GM21737 (cell line): ENCODE measurements at regions not wholly inside any gene's neighbourhood (a gene's known extent, or its start where the extent isn't known, plus 50 kb on each side); places are given as distances from the start of the nearest gene placed in this dataset.

Source experiments
- ATAC-seq: cut with Tn5 transposase; IDR thresholded peaks from one replicate; pipeline ENCODE4 v1.9.1; 2021; ENCODE audit warnings: mild to moderate bottlenecking, moderate library complexity; ENCODE audit not compliant: unreplicated experiment

DNA sequence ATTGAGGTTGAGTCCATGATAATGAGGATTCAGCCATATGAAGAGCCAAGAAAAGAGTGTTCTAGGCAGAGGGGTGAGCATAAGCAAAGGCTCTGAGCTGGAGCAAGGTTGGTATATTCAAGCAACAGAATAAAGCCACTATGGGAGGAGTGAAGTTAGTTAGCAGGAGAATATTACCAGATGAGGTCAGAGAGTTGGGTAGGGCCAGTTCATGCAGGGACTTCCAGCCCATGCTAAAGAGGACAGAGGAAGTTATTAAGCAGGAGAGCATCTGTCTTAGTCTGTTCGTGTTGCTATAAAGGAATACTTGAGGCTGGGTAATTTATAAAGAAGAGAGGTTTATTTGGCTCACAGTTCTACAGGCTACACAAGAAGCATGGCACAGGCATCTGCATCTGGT lies 57.1 kb upstream of the ATG10 start:
- no peak for ATAC-seq

DNA sequence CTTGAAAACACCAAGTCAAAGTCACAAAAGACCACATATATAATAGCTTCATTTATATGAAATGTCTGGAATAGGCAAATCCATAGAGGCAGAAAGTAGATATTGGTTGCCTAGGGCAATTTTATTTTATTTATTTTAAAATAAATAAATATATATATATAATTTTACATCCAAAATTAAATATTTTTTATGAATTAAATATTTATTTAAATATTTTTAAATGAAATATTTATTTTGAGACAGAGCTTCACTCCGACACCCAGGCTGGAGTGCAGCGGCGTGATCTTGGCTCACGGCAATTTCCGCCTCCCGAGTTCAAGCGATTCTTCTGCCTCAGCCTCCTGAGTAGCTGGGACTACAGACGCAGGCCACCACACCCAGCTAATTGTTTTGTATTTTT lies 58.9 kb upstream of the ATG10 start:
- ATAC-seq: no peak

DNA sequence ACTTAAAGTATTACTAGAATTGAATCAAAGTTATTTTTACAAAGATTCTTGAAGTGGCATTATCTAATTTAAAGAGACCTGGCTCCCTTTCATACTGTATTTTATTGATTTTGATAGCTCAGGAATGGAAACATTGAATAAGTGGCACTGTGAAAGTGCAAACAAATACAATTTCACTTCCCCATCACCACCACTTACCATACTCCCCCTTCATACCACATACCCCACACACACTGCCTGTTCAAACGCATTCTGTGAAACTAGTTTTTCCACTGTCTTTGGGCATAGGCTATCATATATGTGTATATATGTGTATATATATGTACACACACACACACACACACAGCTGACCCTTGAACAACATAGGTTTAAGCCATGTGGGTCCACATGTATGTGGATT lies 62.1 kb upstream of the ATG10 start:
- ATAC-seq: no peak

DNA sequence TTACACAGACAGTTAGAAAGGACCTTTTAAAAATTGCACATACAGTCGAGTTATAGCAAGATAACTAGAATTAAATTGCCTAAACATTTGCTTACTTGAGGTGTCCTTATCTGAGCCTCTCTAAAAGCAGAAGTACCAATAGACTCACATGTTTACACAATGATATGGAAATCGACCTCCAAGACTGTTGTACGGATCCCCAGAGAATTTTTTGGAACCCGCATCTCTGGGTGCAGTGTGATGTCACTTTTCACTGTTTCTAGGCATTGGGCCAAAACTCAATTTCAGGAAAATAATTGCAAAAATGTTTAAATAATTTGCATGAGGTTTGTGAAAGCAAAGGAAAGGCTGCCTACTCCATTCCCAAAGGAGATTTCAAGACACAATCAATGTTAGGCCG lies 63.1 kb upstream of the ATG10 start:
- no peak for ATAC-seq

DNA sequence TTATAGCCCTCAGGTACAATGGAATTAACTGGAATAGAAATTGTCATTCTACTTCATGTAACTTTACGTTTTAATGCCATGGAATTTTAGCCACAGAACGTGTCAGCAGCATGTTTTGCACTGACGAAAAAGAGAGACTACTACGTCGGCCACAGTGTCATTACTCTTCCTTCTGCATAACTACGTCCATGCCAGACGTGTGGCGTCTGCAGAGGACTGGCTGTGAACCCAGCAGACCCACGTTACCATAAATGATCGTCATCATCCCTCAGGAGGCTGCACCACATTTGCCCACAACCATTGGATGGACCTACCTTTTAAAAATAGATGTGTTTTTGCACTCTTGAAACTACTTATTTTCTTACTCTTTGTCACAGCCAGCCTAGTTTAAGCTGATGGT lies 63.8 kb upstream of the ATG10 start:
- no peak for ATAC-seq

DNA sequence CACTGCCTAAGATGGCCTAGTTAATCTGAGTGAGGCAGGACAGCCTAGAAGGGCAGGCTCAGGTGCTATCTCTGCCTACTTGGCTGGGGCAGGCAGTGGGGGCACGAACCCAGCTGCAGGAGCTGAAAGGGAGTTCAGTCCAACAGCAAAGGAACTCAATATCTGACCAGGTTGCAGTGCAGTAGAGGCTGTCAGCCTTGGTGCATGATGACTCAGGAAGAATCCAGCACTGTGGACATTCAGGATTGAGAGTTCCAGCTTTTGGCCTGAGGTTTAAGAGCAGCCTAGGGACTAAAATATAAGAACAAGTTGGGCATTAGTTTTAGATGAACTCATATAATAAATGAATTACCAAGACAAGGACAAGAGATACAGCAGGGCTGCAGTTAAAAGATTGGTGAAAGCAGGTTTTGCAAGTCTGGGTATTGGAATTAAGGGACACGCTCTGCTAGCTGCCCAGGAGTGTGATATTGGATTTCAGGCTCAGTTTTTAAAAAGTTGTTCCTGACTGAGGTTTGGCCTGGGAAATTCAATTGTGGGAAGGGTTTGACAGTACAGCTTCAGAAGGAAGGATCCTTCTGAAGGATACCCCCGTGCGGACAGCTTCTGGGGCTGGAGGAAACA lies 64.7 kb upstream of the ATG10 start:
- ATAC-seq: no peak

DNA sequence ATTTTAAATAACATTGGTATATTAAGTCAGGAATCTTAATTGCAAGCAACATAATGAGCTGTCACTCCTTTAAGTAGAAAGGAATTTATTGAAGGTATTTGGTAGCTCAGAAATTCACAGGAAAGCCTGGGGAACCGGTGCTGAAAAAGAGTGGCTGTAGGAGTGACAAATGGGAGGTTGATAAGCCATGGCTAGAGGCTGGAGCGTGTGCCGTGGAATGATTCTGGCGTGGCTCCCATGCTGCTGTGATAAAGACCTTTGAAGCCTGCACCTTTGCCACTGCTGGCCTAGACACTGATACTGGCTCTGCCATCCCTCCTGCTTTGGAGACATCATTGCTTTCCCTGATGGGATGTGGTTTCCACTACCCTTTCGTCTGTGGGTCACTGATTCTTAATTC lies 65.7 kb upstream of the ATG10 start:
- ATAC-seq: no peak

DNA sequence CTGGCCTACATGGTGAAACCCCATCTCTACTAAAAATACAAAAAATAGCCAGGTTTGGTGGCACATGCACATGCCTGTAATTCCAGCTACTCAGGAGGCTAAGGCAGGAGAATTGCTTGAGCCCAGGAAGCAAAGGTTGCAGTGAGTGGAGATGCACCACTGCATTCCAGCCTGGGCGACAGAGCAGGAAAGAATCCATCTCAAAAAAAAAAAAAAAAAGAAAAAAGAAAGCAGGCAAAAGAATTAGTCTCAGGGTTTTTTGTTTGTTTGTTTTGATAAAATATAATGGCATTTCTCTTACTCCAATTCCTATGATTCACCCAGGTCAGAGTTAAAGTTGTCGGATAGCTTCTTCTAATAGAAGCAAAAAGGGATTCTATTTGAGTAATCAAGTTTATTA lies 67.0 kb upstream of the ATG10 start:
- ATAC-seq: no peak

DNA sequence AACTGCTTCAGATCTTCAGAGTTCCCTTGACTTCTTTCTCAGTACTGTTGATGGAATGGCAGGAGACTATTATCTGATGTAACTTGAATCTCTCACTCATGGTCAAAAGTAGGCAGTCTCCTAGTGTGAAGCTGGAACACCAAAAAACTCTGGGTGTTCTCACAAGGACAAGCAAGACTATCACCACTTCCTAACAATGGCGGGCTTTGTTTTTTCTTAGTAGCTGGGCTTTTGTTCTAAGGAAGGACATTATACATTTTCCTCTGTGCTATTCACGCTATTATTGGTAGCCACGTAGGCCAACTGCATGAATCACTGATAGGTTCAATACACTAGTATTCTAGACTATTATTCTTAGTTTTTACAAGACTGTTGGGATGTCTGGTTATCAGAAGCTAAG lies 67.7 kb upstream of the ATG10 start:
- ATAC-seq: no peak

DNA sequence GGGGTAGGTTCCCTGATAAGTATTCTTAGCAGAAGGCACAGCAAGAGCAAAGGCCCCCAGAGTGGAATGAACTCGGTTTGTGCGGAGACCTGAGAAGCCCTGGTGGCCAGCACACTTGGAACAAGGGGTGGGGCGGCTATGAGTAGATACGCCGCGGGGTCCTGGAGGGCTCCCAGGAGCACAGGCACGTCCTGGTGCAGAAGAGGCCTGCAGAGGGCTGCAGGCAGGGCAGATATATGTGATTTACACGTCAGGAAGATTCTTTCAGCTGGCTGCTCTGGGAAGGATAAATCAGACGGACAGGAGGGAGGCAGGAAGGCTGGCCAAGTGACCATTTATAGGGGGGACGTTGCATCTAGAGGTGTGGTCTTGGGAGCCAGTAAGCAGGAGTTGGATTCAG lies 70.2 kb upstream of the ATG10 start:
- ATAC-seq: no peak

DNA sequence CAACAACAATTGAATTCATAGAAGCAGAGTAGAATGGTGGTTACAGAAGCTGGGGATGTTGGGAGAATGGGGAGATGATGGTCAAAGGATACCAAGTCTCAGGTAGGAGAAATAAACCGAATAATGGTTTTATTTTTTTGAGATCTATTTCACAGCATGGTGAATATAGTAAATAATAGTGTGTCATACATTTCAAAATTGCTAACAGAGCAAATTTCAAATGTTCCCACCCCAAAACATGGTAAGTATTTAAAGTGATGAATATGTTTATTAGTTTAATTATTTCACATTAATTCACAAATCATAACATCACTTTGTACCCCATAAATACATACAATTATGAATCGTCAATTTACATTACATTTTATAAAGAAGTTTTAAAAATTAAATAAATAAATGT lies 72.7 kb upstream of the ATG10 start:
- ATAC-seq: no peak

DNA sequence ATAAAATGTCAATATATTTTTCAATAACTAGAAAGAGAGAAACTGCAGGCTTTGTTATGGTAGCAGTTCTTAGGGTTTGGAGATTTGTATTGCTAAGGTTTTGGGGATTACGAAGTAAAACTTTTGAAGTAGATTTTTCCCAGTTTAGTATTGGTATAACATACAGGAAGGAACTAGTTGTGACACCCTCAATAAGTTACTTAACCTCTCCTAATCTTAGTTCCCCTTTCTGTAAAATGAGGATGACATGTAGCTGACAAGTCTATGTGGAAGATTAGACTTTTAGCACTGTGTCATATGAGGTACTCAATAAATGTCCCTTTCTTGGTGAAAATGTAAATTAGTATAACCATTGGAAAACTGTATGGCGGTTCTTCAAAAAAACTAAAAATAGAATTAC lies 73.4 kb upstream of the ATG10 start:
- ATAC-seq: no peak

DNA sequence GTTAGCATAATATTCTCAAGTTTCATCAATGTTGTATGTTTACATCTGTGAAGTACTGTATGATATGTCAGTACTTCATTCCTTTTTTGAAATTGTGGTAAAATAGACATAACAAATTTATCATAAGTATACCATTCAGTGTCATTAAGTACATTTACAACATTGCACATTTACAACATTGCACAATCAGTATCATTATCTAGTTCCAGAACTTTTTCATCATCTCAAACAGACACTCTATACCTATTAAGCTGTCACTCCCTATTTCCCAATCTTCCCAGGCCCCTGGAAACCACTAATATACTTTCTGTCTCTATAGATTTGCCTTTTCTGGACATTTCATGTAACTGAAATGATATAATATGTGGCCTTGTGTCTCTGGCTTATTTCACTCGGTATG lies 75.1 kb upstream of the ATG10 start:
- ATAC-seq: no peak

DNA sequence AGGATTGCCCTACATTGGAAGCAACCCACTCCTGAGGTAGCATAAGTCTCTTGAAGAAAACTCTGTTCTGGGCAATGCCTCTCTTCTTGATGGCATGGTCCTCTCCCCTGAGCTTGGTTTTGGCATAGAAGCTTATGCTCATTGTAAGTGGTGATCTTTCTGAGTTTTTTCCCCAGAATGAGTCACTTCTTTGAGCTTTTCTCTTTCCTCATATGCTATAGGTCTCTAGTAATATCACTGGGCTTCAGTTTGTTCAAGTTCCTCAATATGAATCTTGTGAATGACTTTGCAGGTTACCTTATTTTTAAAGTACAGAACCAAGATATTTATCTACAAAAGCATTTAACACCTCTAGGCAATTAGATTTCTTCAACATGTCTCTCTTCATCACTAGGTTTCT lies 76.5 kb upstream of the ATG10 start:
- no peak for ATAC-seq

DNA sequence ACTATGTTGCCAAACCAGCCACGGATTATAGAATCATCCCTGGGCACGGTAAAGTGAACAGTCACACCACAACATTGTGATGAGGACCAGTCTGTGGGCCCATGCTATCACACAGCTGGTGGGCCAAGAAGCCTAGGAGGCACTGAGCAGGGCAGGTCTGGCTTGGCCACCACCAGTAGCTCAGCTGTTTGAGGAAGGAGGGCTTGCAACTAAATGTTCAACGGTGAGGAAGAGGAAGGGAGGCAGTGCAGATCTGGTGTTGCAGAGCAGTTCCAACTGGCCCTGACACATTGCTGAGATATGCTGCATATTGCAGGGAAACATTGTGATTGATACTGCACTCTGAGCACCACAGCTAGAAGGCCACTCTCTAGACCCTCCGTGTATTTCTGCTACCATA lies 77.9 kb upstream of the ATG10 start:
- ATAC-seq: no peak

DNA sequence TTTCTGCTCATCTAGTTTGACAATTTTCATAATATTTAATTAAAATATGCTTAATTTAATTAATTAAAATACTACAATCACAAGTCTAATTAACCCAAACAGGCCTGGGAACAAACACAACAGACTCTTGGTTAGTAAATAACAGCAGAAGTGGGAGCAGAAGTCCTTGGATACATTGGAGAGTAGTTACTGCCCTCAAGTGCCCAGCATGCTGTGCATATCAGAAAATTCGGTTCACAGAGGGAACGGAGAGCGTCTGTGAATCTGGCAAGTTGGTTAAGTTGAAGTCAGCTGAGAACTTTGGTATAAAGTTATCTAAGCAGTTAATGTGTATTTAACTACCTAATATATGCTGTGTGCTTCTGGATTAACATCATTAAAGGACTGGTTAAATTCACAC lies 87.0 kb upstream of the ATG10 start:
- ATAC-seq: no peak

DNA sequence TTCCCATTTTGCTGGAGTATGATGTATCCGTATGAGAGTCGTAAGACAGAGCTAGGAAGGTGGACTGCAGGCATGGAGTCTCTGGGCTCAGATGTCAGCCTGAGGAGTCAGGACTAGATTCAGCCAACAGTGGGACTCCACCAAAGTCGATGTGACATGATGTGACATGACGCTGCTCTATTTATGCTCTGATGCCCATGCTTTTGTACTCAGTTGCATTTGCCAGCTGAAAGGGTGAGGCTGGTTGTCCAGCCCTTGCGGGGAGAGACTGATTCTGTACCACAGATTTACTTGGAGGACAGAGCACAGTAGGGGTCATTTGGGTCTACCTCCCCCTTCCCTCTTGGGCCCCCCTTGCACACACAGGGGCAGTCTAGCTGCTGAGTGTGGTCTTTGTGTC lies 88.5 kb upstream of the ATG10 start:
- no peak for ATAC-seq

DNA sequence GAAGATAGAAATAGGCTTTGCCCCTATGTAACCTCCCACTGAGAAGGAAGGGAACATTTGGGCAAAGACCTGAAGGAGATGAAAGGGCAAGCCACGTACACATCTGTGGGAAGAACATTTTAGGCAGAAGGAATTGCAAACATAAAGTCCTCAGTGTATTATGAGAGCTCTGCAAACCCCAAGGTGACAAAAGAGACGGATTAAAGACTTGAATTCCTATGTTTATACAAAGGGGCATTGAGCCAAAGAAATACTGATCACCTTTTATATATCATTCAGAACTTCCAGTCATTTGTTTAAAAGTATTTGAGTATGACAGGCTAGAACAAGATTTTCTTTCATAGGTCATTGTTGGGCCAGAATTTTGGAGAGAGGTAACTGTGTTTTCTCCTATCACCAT lies 90.2 kb upstream of the ATG10 start:
- no peak for ATAC-seq

DNA sequence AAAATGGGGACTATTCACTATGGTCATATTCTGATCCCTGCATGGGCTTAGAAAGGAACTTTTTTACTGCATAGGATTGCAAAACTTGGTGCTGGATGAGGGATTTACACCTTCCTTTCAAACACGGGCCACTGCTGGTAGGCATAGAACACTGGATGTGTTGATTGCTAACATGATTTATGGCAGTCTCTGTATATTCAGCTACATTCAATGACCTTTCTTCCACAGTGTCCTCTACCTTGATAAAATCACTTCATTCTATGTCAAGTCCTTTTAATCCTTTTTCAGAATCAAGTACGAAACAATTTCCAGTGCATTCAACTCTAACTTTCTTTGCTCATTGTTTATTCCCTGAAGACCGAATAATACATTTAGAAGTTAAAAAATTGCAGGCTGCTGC lies 91.9 kb upstream of the ATG10 start:
- no peak for ATAC-seq

DNA sequence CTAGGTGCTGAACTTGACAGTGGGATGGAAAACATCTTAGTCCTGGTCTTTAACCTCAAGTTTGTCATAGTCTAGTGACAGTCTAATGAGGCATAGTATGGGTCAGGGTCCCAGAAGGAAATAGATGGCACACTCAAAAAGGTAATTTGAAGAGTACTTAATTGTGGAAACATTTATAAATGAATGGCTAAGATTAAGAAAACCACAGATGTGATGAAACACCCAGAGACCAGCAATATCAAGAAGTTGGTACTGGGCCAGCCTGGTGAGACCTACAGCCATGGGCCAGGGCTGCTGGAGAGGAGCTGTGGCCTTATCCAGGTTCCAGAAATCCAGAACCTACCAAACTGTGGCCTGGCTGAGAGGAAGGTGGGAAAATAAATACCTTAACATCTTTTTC lies 93.5 kb upstream of the ATG10 start:
- no peak for ATAC-seq

DNA sequence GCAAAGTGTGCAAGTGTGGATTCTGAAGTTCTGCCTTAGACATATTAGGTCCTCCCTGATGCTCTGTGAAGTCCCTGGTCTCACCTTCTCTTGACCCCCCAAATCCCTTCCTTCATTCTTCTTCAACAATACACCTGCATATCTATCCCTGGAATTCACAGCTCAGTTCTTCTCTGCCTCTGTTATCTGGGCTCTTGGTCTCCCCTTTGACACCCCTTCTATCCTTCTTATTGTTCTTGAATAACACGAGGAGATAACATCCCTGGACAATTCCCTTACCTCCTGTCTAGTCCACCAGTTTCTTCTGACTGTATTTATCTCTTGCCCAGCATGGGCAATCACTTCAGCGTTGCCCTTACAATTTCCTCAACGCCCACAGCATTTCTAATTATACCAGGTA lies 104.8 kb upstream of the ATG10 start:
- ATAC-seq: no peak

DNA sequence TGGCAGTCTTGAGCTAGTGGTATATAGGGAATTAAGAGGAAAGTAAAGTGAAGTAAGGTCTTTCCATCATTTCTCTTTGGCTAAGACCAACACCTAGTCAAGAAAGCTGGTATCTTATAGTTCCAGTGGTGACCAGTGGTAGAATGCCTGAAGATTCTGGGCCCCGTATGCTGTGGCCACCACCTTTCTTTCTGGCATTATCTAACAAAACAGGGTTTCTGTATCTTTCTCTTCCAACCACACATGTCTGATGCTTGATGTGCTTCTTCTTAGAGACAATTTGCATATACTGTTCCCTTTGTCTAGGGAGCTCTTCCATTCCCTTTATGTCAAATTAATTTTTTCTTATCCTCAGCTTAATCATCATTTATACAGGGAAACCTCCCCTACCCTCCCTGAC lies 109.9 kb upstream of the SSBP2 start:
- no peak for ATAC-seq

DNA sequence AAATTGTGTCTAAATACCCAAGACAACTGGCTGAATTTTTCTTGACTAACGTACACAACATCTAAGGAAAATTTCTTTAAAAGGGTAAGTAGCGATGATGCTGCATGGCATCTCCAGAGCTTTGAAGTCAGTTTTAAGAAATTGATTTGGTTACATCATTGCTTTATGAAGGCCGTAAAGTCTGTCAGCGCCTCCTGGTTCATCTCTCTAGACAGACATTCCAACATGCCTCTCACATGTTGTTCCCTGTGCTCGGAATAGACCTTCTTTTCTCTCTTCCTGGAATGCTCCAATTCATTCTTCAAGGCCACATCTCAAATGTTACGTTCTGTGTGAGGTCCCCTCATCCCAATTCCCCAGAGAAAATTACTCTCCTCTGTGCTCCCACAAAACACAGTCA lies 108.7 kb upstream of the SSBP2 start:
- ATAC-seq: no peak
